ENCODE measurements at regions not wholly inside any gene's neighbourhood (a gene's known extent, or its start where the extent isn't known, plus 50 kb on each side); places are given as distances from the start of the nearest gene placed in this dataset.
"Not testable (repeated sequence)": the region's sequence is repeated elsewhere in the genome, so short reads cannot be mapped to it uniquely, and the experiment has no call there.

DNA sequence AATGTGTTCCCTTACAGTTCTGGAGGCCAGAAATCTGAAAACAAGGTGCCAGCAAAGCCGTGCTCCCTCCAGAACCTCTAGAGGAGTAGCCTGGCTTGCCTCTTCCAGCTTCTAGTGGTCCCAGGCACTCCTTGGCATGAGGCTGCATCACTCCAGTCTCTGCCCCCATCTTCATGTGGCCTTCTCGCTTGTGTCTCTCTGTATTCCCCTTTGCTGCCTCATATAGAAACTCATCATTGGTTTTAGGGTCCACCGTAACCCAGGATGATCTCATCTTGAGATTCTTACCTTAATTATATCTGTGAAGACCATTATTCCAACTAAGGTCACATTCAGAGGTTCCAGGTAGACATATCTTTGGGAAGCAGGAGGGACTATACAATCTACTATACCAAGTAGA lies 182.4 kb downstream of the SKIDA1 start:
- TF ChIP-seq, protein P1, sequence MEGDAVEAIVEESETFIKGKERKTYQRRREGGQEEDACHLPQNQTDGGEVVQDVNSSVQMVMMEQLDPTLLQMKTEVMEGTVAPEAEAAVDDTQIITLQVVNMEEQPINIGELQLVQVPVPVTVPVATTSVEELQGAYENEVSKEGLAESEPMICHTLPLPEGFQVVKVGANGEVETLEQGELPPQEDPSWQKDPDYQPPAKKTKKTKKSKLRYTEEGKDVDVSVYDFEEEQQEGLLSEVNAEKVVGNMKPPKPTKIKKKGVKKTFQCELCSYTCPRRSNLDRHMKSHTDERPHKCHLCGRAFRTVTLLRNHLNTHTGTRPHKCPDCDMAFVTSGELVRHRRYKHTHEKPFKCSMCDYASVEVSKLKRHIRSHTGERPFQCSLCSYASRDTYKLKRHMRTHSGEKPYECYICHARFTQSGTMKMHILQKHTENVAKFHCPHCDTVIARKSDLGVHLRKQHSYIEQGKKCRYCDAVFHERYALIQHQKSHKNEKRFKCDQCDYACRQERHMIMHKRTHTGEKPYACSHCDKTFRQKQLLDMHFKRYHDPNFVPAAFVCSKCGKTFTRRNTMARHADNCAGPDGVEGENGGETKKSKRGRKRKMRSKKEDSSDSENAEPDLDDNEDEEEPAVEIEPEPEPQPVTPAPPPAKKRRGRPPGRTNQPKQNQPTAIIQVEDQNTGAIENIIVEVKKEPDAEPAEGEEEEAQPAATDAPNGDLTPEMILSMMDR (IDR thresholded peaks at IDR 0.05; ENCODE audit: low read depth, low read length, missing control alignments) = no peak
- no peak for DNase-seq (ENCODE audit: extremely low read depth, low read depth)
- H3K4me3 ChIP-seq (replicated peaks; ENCODE audit: low read depth, low read length) = no peak overlapping the region

DNA sequence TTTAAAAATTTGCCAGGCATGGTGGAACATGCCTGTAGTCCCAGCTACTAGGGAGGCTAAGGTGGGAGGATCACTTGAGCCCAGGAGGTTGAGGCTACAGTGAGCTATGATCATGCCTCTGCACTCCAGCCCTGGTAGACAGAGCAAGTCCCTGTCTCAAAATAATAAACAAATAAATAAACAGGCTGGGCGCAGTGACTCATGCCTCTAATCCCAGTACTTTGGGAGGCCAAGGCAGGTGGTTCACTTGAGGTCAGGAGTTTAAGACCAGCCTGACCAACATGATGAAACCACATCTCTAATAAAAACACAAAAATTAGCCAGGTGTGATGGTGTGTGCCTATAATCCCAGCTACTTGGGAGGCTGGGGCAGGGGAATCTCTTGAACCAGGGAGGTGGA lies 183.0 kb downstream of the SKIDA1 start:
- H3K4me3 ChIP-seq (replicated peaks; ENCODE audit: low read depth, low read length); DNase-seq (ENCODE audit: extremely low read depth, low read depth): not testable (repeated sequence)

DNA sequence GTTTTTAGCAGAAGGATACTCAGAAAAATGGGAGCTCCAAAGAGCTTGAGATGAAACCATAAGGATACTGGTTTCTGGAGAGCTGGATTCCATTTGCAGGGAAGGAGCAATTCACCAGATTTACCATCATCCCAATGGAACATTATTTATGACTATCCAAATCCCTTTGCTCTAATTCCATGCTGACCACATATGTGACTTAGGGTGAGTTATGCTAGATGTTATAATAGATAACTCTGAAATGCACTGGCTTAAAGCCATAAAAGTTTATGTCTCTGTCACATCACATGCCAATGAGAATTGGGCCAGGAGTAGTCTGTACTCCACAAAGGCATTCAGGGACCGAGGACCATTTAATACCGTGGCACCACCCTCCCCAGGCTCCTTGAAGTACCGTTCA lies 185.2 kb downstream of the SKIDA1 start:
- no peak for DNase-seq (ENCODE audit: extremely low read depth, low read depth)
- TF ChIP-seq, protein P1 (IDR thresholded peaks at IDR 0.05; ENCODE audit: low read depth, low read length, missing control alignments) = no peak
- H3K4me3 ChIP-seq (replicated peaks; ENCODE audit: low read depth, low read length) = no peak overlapping the region

DNA sequence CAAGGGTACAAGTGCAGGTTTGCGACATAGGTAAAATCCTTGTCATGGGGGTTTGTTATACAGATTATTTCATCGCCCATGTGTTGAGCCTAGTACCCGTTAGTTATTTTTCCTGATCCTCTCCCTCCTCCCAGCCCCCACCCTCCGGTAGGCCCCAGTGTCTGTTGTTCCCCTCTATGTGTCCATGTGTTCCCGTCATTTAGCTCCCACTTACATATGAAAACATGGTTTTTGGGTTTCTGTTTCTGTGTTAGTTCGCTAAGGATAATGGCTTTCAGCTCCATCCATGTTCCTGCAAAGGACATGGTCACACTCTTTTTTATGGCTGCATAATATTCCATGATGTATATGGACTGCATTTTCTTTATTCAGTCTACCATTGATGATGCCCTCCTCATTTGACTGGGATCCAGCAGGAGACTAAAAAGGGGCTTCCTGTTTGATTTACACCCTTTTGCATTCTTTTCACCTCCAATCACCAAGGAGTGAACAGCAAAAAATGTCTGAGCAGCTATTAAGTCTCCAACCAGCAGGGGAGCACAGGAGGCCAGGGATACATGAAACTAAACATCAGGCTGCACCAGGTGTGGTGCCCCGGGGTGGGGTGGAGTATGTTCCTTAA lies 188.2 kb downstream of the SKIDA1 start:
- no peak for DNase-seq (ENCODE audit: extremely low read depth, low read depth)
- TF ChIP-seq, protein P1 (IDR thresholded peaks at IDR 0.05; ENCODE audit: low read depth, low read length, missing control alignments) = no peak
- H3K4me3 ChIP-seq (replicated peaks; ENCODE audit: low read depth, low read length) = no peak overlapping the region

DNA sequence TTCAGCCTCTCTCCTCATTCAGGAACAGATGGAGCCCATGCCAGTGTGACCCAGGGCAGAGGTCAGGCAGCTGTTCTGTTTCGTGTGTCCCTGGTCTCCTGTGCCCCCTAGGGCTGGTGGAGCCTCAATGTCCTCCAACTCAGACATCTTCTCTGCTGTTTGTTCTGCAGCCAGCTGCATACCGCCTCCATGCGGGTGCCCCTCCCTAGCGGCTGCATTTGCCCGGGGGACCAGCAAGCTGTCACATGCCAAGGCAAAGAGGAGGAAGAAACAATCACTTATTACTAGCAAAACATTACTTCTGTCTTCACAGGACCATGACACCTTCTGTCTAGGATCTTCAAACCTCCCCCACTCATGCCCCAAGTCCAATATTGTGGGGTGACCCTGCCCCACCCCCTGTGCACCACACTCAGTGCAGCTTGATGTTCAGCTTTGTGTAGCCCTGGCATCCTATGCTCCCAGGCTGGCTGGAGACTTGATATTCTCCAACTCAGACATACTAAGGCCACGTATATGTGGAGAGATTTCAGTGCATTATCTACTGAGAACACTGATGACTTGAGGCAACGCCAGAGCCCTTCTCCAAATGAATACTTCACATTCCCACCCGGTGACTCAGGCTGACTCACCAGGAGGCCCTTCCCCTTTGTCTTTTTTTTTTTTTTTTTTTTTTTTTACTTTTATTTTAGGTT lies 188.9 kb downstream of the SKIDA1 start:
- DNase-seq (ENCODE audit: extremely low read depth, low read depth) = peak; percentile 91
- TF ChIP-seq, protein P1 (IDR thresholded peaks at IDR 0.05; ENCODE audit: low read depth, low read length, missing control alignments) = peak; percentile 9
- H3K4me3 ChIP-seq (replicated peaks; ENCODE audit: low read depth, low read length) = no peak overlapping the region

DNA sequence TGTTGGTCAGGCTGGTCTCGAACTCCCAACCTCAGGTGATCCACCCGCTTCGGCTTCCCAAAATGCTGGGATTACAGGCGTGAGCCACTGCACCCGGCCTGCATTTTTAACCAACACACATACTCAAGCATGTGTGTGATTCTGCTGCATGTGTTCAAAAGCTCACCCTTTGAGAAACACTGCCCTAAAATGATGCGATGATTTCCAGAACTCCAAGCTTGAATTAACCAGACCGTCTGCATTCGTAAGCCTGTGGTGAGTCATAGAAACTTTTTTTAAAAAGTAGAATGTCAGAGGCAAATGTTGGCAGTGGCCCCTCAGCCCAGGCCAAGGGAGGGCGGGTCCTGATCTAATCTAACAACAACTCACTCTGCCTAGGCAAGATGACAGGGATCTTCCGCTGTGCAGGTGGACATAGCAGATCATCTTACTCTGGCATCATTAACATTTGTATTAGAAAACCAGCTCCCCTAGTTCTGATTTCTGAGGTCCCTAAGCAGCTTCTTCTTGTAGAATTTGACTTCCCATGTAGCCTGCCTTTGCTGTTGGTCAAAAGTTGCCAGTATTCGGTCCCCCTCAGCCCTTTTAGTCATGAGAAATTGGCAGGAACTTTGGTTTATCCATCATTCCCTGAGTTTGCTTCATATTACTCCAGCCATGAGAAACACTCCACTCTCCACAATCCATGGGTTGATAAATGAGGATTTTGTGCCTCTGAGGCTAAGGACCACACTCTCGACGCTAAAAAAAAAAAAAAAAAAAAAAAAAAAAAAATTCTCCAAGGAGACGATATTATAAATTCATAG lies 190.4 kb downstream of the SKIDA1 start:
- H3K4me3 ChIP-seq (replicated peaks; ENCODE audit: low read depth, low read length) = no peak overlapping the region
- TF ChIP-seq, protein P1 (IDR thresholded peaks at IDR 0.05; ENCODE audit: low read depth, low read length, missing control alignments) = no peak

DNA sequence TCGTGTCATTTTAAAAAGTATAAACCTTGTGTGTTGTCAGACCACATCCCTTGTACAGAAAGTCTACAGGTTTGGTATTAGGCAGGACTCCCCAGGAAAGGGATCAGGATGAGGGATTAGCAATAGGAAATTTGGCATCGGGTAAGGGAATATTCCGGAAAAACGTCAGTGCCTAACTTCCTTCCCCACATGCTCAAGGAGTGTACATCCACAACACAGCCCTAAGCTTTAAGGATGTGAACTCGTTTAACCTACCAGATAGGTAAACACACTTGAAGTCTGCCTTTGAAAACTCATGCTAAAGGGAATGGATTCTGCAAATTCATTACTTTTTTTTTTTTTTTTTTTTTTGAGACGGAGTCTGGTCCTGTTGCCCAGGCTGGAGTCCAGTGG lies 194.9 kb downstream of the SKIDA1 start:
- no peak for DNase-seq (ENCODE audit: extremely low read depth, low read depth)
- TF ChIP-seq, protein P1 (IDR thresholded peaks at IDR 0.05; ENCODE audit: low read depth, low read length, missing control alignments) = no peak
- H3K4me3 ChIP-seq (replicated peaks; ENCODE audit: low read depth, low read length) = no peak overlapping the region

More for the DNA sequence above, 190.4 kb downstream of the SKIDA1 start:
- DNase-seq (ENCODE audit: extremely low read depth, low read depth) = peak; percentile 90

Data from HFF-Myc (cell line).